IMR-90 (cell line): ENCODE measurements at regions not wholly inside any gene's neighbourhood (a gene's known extent, or its start where the extent isn't known, plus 50 kb on each side); places are given as distances from the start of the nearest gene placed in this dataset.

Experiments
- ATAC-seq: fragments of 200-7000 bp; cut with Tn5 transposase; 2 replicates; pipeline ENCODE4 v1.9.1; 2020; ENCODE audit warnings: low read depth, mild to moderate bottlenecking, moderate library complexity
- BruUV-seq: library from RNA; stranded (reverse); fragments of 400-500 nt; replicated peaks from 2 replicates; lab custom pipeline; 2021; lab: Mats Ljungman, UMichigan
- CTCF ChIA-PET: fragments of 300-600 bp; formaldehyde crosslinking; extraction: SDS; loops from one replicate; lab custom pipeline; 2021; ENCODE audit warnings: antibody characterized with exemption; lab: Yijun Ruan, JAX
- POLR2A ChIA-PET: fragments of 300-600 bp; sonication (Branson Sonifier 250); formaldehyde crosslinking; loops from one replicate; lab custom pipeline; 2022; ENCODE audit warnings: antibody characterized with exemption; ENCODE audit not compliant: unreplicated experiment; lab: Charles Lee
- DNase-seq: peaks from one replicate; pipeline ENCODE4 v3.0.0; 2013
- H2AFZ ChIP-seq: replicated peaks from 2 replicates; pipeline ENCODE3; 2013; ENCODE audit warnings: low read length, mild to moderate bottlenecking; ENCODE audit not compliant: poor library complexity
- H2AK5ac ChIP-seq: 2 replicates; pipeline ENCODE4 v1.6.1; 2013; ENCODE audit warnings: low read depth, low read length, inconsistent platforms
- H2AK9ac ChIP-seq: replicated peaks from 2 replicates; pipeline ENCODE3; 2013; ENCODE audit warnings: mild to moderate bottlenecking, low read depth, low read length, moderate library complexity; ENCODE audit not compliant: poor library complexity
- H2BK120ac ChIP-seq: 2 replicates; pipeline ENCODE4 v1.6.1; 2013; ENCODE audit warnings: low read depth, low read length, inconsistent platforms
- H2BK15ac ChIP-seq: 3 replicates; pipeline ENCODE4 v1.6.1; 2013; ENCODE audit warnings: low read depth, low read length, inconsistent platforms
- H2BK20ac ChIP-seq: 2 replicates; pipeline ENCODE4 v1.6.1; 2013; ENCODE audit warnings: low read depth, mild to moderate bottlenecking, inconsistent platforms, low read length, moderate library complexity
- H2BK5ac ChIP-seq: 2 replicates; pipeline ENCODE4 v1.6.1; 2013; ENCODE audit warnings: mild to moderate bottlenecking, low read depth, low read length, inconsistent platforms; ENCODE audit not compliant: poor library complexity, severe bottlenecking
- H3K14ac ChIP-seq: replicated peaks from 2 replicates; pipeline ENCODE4 v1.6.1; 2013; ENCODE audit warnings: low read depth, low read length, inconsistent platforms
- H3K18ac ChIP-seq: 2 replicates; pipeline ENCODE4 v1.6.1; 2013; ENCODE audit warnings: low read depth, low read length, control low read depth
- H3K23ac ChIP-seq: 2 replicates; pipeline ENCODE4 v1.6.1; 2013; ENCODE audit warnings: low read depth, low read length, inconsistent platforms
- H3K27ac ChIP-seq: 2 replicates; pipeline ENCODE4 v1.5.1; 2013; ENCODE audit warnings: mild to moderate bottlenecking, control low read depth, low read length; ENCODE audit not compliant: insufficient read depth
- H3K27me3 ChIP-seq: 2 replicates; pipeline ENCODE4 v1.6.1; 2013; ENCODE audit warnings: low read length; ENCODE audit not compliant: control insufficient read depth, insufficient read depth
- H3K36me3 ChIP-seq: 2 replicates; pipeline ENCODE4 v1.6.1; 2013; ENCODE audit warnings: low read length, mixed read lengths; ENCODE audit not compliant: control insufficient read depth, insufficient read depth
- H3K4ac ChIP-seq: 2 replicates; pipeline ENCODE4 v1.6.1; 2013; ENCODE audit warnings: low read depth, low read length, inconsistent platforms
- H3K4me1 ChIP-seq: 2 replicates; pipeline ENCODE4 v1.6.1; 2013; ENCODE audit warnings: low read length, mixed read lengths; ENCODE audit not compliant: control insufficient read depth, insufficient read depth
- H3K4me2 ChIP-seq: 2 replicates; pipeline ENCODE4 v1.6.1; 2013; ENCODE audit warnings: low read depth, mild to moderate bottlenecking, control low read depth, low read length, moderate library complexity
- H3K4me3 ChIP-seq: 2 replicates; pipeline ENCODE4 v1.5.1; 2013; ENCODE audit warnings: low read depth, mild to moderate bottlenecking, control low read depth, low read length, moderate library complexity; ENCODE audit not compliant: insufficient read depth
- H3K56ac ChIP-seq: 2 replicates; pipeline ENCODE4 v1.6.1; 2013; ENCODE audit warnings: low read length, inconsistent platforms; ENCODE audit not compliant: insufficient read depth; ENCODE audit errors: extremely low read depth
- H3K79me1 ChIP-seq, 2 experiments: 2 replicates each; pipeline ENCODE4 v1.6.1; 2013; ENCODE audit warnings: low read length in 2 of 2, inconsistent platforms in 1 of 2, low read depth in 1 of 2
- H3K9ac ChIP-seq: 2 replicates; pipeline ENCODE4 v1.6.1; 2013; ENCODE audit warnings: low read depth, low read length, control low read depth
- H3K9me1 ChIP-seq: 2 replicates; pipeline ENCODE4 v1.6.1; 2013; ENCODE audit warnings: low read length, inconsistent platforms; ENCODE audit not compliant: insufficient read depth
- H3K9me3 ChIP-seq: 2 replicates; pipeline ENCODE4 v1.6.1; 2013; ENCODE audit warnings: low read length; ENCODE audit not compliant: control insufficient read depth, insufficient read depth
- H4K20me1 ChIP-seq: 2 replicates; pipeline ENCODE4 v1.6.1; 2013; ENCODE audit warnings: low read length, inconsistent platforms; ENCODE audit not compliant: insufficient read depth
- H4K5ac ChIP-seq: 2 replicates; pipeline ENCODE4 v1.6.1; 2013; ENCODE audit warnings: mild to moderate bottlenecking, low read depth, low read length, control low read depth
- H4K8ac ChIP-seq, 2 experiments: 2 replicates each; pipeline ENCODE4 v1.6.1; 2013; ENCODE audit warnings: low read depth in 2 of 2, low read length in 2 of 2, control low read depth in 1 of 2, inconsistent platforms in 1 of 2
- H4K91ac ChIP-seq: 2 replicates; pipeline ENCODE4 v1.6.1; 2013; ENCODE audit warnings: low read depth, low read length, inconsistent platforms; ENCODE audit not compliant: insufficient read depth
- BHLHE40 ChIP-seq: fragments of 150-350 bp; IDR thresholded peaks from 2 replicates; pipeline ENCODE4 v1.6.1; 2016; ENCODE audit warnings: mild to moderate bottlenecking, low read depth, low read length
- CEBPB ChIP-seq: IDR thresholded peaks from 2 replicates; pipeline ENCODE4 v1.6.1; 2012; ENCODE audit warnings: low read depth, low read length, improper control_type of control experiment
- CHD1 ChIP-seq: IDR thresholded peaks from 2 replicates; pipeline ENCODE4 v1.6.1; 2012; ENCODE audit warnings: low read depth, low read length, improper control_type of control experiment
- MAFK ChIP-seq: IDR thresholded peaks from 2 replicates; pipeline ENCODE4 v1.6.1; 2012; ENCODE audit warnings: low read depth, low read length, improper control_type of control experiment
- MAZ ChIP-seq: IDR thresholded peaks from 2 replicates; pipeline ENCODE4 v1.6.1; 2012; ENCODE audit warnings: low read depth, mild to moderate bottlenecking, low read length, improper control_type of control experiment, moderate library complexity, borderline replicate concordance
- MXI1 ChIP-seq: IDR thresholded peaks from 2 replicates; pipeline ENCODE4 v1.6.1; 2012; ENCODE audit warnings: low read depth, mild to moderate bottlenecking, low read length, moderate library complexity, borderline replicate concordance
- NFE2L2 ChIP-seq: fragments of 150-350 bp; IDR thresholded peaks from 2 replicates; pipeline ENCODE4 v1.6.1; 2016; ENCODE audit warnings: low read depth, mild to moderate bottlenecking, low read length
- POLR2A ChIP-seq: IDR thresholded peaks from 2 replicates; pipeline ENCODE4 v1.6.1; 2012; ENCODE audit warnings: mild to moderate bottlenecking, low read depth, low read length
- RAD21 ChIP-seq: IDR thresholded peaks from 2 replicates; pipeline ENCODE4 v1.6.1; 2012; ENCODE audit warnings: low read length, improper control_type of control experiment
- RCOR1 ChIP-seq: IDR thresholded peaks from 2 replicates; pipeline ENCODE4 v1.6.1; 2012; ENCODE audit warnings: mild to moderate bottlenecking, low read length, improper control_type of control experiment; ENCODE audit not compliant: insufficient replicate concordance
- RFX5 ChIP-seq: IDR thresholded peaks from 2 replicates; pipeline ENCODE4 v1.8.0; 2012; ENCODE audit warnings: low read depth, mild to moderate bottlenecking, low read length, moderate library complexity
- SMC3 ChIP-seq: fragments of 150-350 bp; IDR thresholded peaks from 2 replicates; pipeline ENCODE4 v1.6.1; 2016; ENCODE audit warnings: low read depth, mild to moderate bottlenecking, antibody characterized with exemption, low read length, moderate library complexity
- WGBS, 2 experiments: methylation state at CpG; one replicate each; pipeline versions ENCODE4 v1.1.5 to v1.1.7; 2013; ENCODE audit warnings: missing lambda C conversion rate in 2 of 2; ENCODE audit not compliant: insufficient read length in 1 of 2; ENCODE audit errors: extremely low coverage in 2 of 2; 5-methylcytosine and 5-hydroxymethylcytosine counted together
- dilution Hi-C: fragments of 300-500 bp; cut with HindIII; formaldehyde crosslinking; loops from one replicate; pipeline ENCODE4 v1.14.3; 2018; ENCODE audit warnings: low sequenced_read_pairs; ENCODE audit not compliant: unreplicated experiment
- in situ Hi-C: fragments of 300-500 bp; cut with MboI; formaldehyde crosslinking; loops from 3 replicates; pipeline ENCODE4 v1.14.3; 2019; ENCODE audit warnings: low sequenced_read_pairs, inconsistent platforms, mixed read lengths
- intact Hi-C: fragments of 100-400 bp; cut with micrococcal nuclease; formaldehyde crosslinking; loops from 2 replicates; pipeline ENCODE4 v1.10.0; 2022
- TF ChIP-seq, protein P1 (sequence below): fragments of 150-350 bp; IDR thresholded peaks from 2 replicates; pipeline ENCODE4 v1.6.1; 2016; ENCODE audit warnings: low read depth, mild to moderate bottlenecking, low read length, moderate library complexity, borderline replicate concordance
- TF ChIP-seq, protein P2 (sequence below): fragments of 150-350 bp; IDR thresholded peaks from 2 replicates; pipeline ENCODE4 v1.6.1; 2017; ENCODE audit warnings: mild to moderate bottlenecking, antibody characterized with exemption, low read length, low read depth
- TF ChIP-seq, protein P3 (sequence below): conservative IDR thresholded peaks from 2 replicates; pipeline ENCODE4 v1.5.1; 2012; ENCODE audit warnings: mild to moderate bottlenecking, low read depth, low read length, improper control_type of control experiment

DNA sequence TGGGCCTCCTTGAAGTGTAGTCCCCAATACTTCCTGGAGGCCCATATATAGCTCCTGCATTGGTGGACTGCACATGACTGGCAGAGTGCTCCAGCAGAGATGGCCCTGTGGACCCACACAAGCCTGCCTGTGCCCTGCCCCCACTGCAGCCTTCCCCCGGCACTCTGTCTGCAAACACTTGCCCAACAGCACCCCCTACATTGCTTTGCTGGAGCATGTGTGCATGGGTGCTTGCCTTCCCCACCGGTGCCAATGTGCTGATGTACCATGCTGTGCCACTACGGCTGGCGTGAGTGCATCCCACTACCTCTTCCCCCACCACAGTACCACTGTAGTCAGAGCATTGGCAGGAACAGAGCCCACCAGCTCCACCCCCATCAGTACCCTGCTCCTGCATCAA is 563.6 kb upstream of the CTNND2 start:
- Histone ChIP-seq H3K9ac (no peak overlapping the region), H3K4me3 (no peak overlapping the region), H3K27ac (no peak overlapping the region), H3K36me3 (no peaks in the 10 kb centered on the region), H2BK20ac (no peak overlapping the region), H3K23ac (no peak overlapping the region), H4K20me1 (no peaks in the 10 kb centered on the region), H4K8ac (no peak overlapping the region), H4K91ac (no peak overlapping the region), H3K4ac (no peak overlapping the region), H3K9me3 (peaks cover 14% of the 10 kb centered on the region), H2BK5ac (no peak overlapping the region), H3K18ac (no peak overlapping the region), H3K4me2 (no peak overlapping the region), H3K9me1 (no peaks in the 10 kb centered on the region), H2AFZ (no peak overlapping the region), H3K79me1 (no peaks in the 10 kb centered on the region), H2BK15ac (no peak overlapping the region), H3K56ac (no peak overlapping the region), H2BK120ac (no peak overlapping the region), H2AK9ac (no peak overlapping the region), H2AK5ac (no peak overlapping the region), H3K4me1 (no peaks in the 10 kb centered on the region), H3K14ac (no peak overlapping the region), H3K27me3 (no peaks in the 10 kb centered on the region), H4K5ac (no peak overlapping the region)
- in situ Hi-C loops: no loop called here
- POLR2A ChIA-PET: no interaction called here
- TF ChIP-seq SMC3 (no peak), NFE2L2 (no peak), MAZ (no peak), MAFK (no peak), BHLHE40 (no peak), RCOR1 (no peak), CEBPB (no peak), MXI1 (no peak), POLR2A (no peak), RFX5 (no peak), CHD1 (no peak), RAD21 (no peak)
- TF ChIP-seq, protein P1, sequence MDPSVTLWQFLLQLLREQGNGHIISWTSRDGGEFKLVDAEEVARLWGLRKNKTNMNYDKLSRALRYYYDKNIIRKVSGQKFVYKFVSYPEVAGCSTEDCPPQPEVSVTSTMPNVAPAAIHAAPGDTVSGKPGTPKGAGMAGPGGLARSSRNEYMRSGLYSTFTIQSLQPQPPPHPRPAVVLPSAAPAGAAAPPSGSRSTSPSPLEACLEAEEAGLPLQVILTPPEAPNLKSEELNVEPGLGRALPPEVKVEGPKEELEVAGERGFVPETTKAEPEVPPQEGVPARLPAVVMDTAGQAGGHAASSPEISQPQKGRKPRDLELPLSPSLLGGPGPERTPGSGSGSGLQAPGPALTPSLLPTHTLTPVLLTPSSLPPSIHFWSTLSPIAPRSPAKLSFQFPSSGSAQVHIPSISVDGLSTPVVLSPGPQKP: no peak
- TF ChIP-seq, protein P2, sequence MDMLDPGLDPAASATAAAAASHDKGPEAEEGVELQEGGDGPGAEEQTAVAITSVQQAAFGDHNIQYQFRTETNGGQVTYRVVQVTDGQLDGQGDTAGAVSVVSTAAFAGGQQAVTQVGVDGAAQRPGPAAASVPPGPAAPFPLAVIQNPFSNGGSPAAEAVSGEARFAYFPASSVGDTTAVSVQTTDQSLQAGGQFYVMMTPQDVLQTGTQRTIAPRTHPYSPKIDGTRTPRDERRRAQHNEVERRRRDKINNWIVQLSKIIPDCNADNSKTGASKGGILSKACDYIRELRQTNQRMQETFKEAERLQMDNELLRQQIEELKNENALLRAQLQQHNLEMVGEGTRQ: no peak
- TF ChIP-seq, protein P3, sequence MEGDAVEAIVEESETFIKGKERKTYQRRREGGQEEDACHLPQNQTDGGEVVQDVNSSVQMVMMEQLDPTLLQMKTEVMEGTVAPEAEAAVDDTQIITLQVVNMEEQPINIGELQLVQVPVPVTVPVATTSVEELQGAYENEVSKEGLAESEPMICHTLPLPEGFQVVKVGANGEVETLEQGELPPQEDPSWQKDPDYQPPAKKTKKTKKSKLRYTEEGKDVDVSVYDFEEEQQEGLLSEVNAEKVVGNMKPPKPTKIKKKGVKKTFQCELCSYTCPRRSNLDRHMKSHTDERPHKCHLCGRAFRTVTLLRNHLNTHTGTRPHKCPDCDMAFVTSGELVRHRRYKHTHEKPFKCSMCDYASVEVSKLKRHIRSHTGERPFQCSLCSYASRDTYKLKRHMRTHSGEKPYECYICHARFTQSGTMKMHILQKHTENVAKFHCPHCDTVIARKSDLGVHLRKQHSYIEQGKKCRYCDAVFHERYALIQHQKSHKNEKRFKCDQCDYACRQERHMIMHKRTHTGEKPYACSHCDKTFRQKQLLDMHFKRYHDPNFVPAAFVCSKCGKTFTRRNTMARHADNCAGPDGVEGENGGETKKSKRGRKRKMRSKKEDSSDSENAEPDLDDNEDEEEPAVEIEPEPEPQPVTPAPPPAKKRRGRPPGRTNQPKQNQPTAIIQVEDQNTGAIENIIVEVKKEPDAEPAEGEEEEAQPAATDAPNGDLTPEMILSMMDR: no peak
- ATAC-seq (no peak), DNase-seq (no peak)
- dilution Hi-C loops: no loop called here
- CTCF ChIA-PET: no interaction called here
- WGBS, 2 experiments: 93% methylated on average over 2 of the region's 4 CpGs; no CpG with 5 or more reads in 1 of the 2 experiments
- no TSS peak for BruUV-seq
- intact Hi-C loops: no loop called here
